NCI-H446 (cell line): ENCODE measurements at regions not wholly inside any gene's neighbourhood (a gene's known extent, or its start where the extent isn't known, plus 50 kb on each side); places are given as distances from the start of the nearest gene placed in this dataset.
A peak's percentile ranks its signal among the peaks of the same experiment; 100 is the strongest.
"Not testable (repeated sequence)": the region's sequence is repeated elsewhere in the genome, so short reads cannot be mapped to it uniquely, and the experiment has no call there.

Experiments used
- DNase-seq, 2 experiments: peaks; one replicate each; lab custom pipeline; 2025; lab: John Stamatoyannopoulos, UW

- no peak for DNase-seq
These were observed 290.2 kb downstream of the SPATA17 start for GRCh38 chr1:217921126-217921904.

DNA sequence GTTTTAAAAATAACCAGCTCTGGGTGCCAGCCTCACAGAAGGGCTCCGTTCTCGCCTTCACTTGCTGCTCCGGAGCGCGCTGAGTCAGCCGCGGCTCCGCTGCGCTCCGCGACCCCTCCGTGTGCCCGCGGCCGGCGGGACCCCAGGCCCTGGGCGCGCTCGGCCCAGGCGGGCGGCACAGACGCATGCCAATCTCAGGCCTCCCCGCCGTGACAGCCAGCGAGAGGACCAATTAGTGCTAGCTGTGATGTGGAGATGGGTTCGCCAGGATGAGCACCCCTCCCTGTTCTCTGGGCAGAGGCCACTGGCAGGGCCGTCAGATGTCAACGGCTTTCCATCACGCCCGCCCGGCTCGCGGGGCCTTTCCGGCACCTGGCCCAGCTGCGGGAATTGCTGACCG, 293.8 kb downstream of the SPATA17 start:
- DNase-seq: no peak

- peak; percentile 11 to 46 for DNase-seq
These were observed 298.2 kb downstream of the SPATA17 start for GRCh38 chr1:217929213-217929885.

GRCh38 chr1:217943361-217943760, 312.2 kb downstream of the SPATA17 start:
- no peak for DNase-seq

DNA sequence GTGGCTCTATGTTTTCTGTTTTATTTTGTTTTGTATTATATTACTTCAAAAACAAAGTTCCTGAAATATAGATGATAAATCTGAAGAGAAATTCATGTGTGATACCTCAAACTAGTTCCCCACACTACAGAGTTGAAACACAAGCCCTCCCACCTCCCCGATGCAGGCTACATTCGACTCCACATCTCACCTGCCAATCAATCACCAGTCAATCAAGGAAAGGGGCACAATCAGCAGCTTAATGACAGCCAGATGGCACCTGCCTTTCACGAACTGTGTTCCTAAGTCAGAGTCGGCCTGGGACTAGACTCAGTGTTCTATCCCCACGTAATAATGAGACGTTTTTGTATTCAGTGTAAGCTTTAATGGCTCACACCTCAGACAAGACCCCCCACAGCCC, 313.4 kb downstream of the SPATA17 start:
- no peak for DNase-seq

DNA sequence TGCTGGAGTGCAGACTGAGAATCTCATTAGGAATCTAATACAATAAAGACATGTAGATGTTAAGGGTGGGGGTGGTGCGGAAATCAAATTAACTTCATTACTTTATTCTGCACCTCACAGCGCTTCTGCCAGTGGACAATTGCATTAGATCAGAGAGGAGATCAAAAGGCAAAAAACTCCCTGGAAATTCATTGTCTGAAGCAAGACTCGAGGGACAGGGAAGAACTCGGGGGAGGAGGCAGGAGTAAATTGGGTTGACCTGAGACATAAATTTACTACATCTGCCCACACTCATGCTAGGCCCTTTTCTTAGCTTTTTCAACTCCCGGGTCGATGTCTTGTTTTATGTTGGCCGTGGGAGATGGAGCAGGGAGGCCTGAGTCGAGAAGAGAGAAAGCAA, 315.4 kb downstream of the SPATA17 start:
- DNase-seq: no peak

DNA sequence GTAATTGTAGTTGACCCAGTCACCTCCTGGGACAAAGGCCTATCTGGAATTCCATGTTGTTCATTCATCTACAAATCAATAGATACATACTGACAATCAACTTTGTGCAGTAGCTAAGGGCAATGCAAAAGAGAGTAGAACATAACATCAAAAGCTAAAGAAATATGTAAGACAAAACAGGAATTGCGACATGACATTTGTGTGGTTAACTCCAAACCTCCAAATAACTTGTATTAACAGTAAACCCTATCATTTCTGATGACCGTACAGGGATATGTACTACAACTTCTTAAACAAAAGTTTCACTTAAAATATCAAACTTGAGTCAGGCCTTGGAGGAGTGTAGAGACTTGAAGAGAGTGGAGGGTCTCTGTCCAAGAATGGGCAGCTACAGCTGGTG, 317.6 kb downstream of the SPATA17 start:
- DNase-seq: no peak

DNA sequence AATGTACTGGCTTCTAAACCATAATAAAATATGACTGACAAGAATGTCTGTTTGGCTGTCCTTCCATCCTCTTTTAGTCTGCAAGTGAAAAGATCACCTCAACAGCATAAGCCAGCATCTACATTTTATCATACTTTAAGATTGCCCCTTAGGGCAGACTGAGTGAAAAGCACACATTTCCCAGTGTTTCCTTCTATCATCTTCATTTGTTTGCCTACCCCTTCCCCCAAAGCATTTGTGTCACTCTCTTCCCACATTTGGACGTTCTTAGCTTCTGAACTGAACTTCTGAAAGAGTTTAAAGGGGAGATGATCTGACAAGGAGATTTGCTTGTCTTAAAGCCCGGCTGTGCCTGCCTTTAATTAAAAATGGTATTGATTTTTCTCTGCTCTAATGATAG, 322.2 kb downstream of the SPATA17 start:
- DNase-seq: no peak

- DNase-seq: no peak
These were observed 322.8 kb downstream of the SPATA17 start for GRCh38 chr1:217953922-217954321.

- DNase-seq: no peak
These were observed 324.6 kb downstream of the SPATA17 start for GRCh38 chr1:217955723-217956122.

DNA sequence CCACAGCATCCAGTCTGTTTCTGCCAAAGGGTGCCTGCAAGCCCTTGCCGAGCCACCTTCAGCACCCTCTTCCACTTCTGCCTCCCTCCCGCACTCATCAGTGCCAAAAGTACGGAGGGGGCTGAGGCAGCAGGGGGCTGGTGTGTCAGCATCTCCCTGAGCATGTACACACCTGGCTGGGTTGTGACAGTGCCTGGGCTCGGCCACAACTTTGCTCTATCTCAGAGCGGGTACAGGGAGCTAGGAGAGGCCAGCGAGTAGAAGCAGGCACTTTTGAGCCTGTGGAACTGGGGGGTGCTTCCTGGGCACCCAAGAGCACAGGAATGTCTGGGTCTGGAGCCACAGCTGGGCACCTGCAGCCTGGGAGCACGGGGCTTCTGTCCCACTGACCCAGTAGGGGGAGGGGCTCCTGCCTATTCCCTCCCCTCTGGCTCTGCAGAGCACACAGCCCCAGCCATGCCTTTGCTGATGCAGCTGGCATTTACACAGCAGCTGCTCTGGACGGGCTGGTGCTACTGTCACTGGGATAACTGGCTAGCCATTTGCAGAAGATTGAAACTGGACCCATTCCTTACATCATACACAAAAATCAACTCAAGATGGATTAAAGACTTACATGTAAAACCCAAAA, 319.8 kb upstream of the RRP15 start:
- no peak for DNase-seq

DNA sequence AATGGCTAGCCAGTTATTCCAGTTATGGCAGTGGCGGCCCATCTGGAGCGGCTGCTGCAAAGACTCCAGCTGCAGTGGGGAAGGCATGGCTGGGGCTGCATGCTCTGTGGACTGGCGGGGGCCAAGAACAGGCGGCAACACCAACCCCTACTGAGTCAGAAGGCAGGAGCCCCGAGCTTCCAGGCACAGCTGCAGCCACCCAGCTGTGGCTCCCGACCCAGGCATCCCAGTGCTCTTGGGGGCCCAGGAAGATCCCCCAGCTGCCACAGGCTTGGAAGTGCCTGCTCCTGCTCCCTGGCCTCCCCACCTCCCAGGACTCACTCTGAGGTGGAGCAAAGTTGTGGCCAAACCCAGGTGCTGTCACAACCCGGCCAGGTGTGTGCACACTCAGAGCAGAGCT, 317.0 kb upstream of the RRP15 start:
- DNase-seq: no peak

DNA sequence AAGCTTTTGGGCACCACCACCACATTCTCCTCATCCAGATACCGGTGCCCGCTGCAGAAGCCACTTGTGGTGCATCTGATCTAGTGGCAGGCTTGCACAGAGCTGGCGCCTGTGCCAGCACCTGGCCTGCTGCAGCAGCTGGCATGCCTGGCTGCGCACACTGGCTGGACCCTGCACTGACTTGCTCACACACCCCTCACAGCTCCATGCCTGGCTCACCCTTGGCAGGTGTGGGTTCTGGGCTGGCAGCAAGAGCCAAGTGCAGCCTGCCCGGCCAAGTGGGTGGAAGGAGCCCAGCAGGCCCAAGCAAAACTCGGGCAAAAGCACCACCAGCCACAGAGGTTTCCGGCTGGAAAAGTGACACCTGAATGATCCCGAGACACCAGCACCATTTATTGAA, 315.7 kb upstream of the RRP15 start:
- DNase-seq: peak in 1 of 2 experiments; percentile 43

GRCh38 chr1:217977943-217978342, 307.1 kb upstream of the RRP15 start:
- DNase-seq: no peak

DNA sequence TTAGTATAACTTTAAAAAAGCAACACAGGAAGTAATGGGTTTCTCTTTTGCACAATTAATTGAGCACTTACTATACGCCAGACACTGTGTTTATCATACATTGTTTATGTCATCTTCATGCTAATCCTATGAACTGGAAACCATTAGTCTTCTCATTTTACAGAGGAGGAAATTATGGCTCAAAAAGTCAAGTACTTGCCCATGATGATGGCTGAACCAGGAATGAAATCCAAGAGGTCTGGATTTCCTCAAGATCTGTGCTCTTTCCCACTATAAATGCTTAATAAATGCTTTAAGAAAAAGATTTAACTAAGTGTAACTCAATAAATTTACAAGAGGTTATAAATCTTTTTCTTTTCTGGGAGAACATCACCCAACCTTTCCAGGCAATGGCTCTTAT, 303.7 kb upstream of the RRP15 start:
- DNase-seq: no peak

- DNase-seq: peak; percentile 52 to 89
These were observed 302.6 kb upstream of the RRP15 start for GRCh38 chr1:217982331-217983050.

- DNase-seq: peak in 1 of 2 experiments; percentile 75
These were observed 302.1 kb upstream of the RRP15 start for GRCh38 chr1:217983051-217983375.

DNA sequence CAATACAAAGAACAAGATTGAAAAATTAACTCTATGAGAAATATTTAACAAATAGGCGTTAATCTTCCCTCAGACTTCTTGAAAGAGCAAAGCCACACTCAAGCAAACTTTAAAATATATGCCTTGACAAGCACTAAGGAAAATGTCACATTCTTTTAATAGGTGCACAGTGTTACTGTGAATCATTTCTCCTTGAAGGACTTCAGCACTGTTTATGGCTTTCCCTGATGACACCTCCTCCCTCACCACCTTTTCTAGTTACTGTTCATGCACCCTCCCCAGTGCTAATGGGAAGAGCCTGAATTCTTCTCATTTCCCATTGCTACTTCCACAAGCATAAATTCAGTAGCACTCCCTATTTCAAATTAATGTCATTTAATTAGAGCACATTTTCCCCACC, 299.5 kb upstream of the RRP15 start:
- no peak for DNase-seq

- no peak for DNase-seq
These were observed 295.6 kb upstream of the RRP15 start for GRCh38 chr1:217989510-217989909.

DNA sequence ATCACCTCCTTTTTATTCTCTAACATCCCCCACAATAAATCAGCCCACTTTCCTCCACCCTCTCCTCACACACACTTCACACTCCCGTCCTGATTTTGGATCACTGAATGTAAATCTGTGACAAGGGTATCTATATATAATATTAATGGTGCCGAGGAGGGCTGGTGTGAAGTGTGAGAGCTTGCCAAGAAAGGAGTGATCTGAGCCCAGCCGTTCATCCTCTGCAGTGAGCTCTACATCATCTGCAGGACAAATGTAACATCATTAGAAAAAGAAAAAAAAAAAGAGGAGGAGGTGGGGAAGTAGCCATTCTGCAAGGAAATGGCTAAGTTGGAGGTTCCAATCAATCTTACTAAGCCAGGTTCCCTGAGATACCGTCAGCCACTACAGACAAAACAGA, 291.7 kb upstream of the RRP15 start:
- DNase-seq: no peak

DNA sequence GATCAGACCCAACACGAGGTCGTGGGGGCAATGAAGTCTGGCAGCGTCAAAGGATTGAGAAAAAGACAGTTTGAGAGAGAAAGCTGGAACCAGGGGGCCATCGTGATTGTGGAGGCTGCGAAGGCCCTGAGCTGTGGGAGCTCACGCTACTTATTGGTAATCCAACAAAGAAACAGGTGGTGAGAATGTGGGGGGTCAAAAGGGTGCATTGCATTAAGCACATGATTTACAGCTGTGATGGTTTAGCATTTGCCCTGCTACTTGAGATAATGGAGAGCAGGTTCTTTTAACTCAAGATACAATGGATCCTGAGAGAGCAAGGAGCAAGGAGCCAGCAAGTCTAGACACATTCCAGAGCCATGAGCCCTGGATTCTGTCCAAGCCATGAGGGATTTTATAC, 276.8 kb upstream of the RRP15 start:
- not testable (repeated sequence) for DNase-seq

DNA sequence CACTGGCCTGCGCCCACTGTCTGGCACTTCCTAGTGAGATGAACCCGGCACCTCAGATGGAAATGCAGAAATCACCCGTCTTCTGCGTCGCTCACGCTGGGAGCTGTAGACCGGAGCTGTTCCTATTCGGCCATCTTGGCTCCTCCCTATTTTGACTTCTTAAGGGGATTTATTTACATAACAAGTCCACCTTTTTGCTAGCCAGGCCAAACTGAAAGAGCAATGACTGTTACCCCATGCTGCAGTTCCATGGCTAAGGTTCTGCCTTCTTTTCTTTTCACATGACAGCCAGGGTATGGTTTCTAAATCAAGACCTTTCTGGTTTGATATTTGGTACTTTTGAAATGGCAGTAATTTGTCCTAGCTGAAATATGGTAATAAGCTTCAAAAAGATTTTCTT, 270.0 kb upstream of the RRP15 start:
- DNase-seq: not testable (repeated sequence)
